GM12864 (cell line): ENCODE measurements at regions not wholly inside any gene's neighbourhood (a gene's known extent, or its start where the extent isn't known, plus 50 kb on each side); places are given as distances from the start of the nearest gene placed in this dataset.

Experiments
- DNase-seq: peaks from one replicate; pipeline ENCODE4 v3.0.0-alpha.2; 2011; ENCODE audit warnings: low read depth
- H3K4me3 ChIP-seq: 2 replicates; pipeline ENCODE4 v1.5.1; 2011; ENCODE audit warnings: mild to moderate bottlenecking, low read depth, low read length, control low read depth
- TF ChIP-seq, protein P1 (sequence below): IDR thresholded peaks from 2 replicates; pipeline ENCODE4 v1.5.1; 2011; ENCODE audit warnings: low read depth, mild to moderate bottlenecking, moderate library complexity, low read length, control low read depth, inconsistent platforms; ENCODE audit errors: missing control alignments

- no peak overlapping the region for H3K4me3 ChIP-seq
- DNase-seq: no peak
- TF ChIP-seq, protein P1, sequence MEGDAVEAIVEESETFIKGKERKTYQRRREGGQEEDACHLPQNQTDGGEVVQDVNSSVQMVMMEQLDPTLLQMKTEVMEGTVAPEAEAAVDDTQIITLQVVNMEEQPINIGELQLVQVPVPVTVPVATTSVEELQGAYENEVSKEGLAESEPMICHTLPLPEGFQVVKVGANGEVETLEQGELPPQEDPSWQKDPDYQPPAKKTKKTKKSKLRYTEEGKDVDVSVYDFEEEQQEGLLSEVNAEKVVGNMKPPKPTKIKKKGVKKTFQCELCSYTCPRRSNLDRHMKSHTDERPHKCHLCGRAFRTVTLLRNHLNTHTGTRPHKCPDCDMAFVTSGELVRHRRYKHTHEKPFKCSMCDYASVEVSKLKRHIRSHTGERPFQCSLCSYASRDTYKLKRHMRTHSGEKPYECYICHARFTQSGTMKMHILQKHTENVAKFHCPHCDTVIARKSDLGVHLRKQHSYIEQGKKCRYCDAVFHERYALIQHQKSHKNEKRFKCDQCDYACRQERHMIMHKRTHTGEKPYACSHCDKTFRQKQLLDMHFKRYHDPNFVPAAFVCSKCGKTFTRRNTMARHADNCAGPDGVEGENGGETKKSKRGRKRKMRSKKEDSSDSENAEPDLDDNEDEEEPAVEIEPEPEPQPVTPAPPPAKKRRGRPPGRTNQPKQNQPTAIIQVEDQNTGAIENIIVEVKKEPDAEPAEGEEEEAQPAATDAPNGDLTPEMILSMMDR: no peak
These were observed 368.8 kb downstream of the RPRM start for GRCh38 chr2:153109793-153110192.

DNA sequence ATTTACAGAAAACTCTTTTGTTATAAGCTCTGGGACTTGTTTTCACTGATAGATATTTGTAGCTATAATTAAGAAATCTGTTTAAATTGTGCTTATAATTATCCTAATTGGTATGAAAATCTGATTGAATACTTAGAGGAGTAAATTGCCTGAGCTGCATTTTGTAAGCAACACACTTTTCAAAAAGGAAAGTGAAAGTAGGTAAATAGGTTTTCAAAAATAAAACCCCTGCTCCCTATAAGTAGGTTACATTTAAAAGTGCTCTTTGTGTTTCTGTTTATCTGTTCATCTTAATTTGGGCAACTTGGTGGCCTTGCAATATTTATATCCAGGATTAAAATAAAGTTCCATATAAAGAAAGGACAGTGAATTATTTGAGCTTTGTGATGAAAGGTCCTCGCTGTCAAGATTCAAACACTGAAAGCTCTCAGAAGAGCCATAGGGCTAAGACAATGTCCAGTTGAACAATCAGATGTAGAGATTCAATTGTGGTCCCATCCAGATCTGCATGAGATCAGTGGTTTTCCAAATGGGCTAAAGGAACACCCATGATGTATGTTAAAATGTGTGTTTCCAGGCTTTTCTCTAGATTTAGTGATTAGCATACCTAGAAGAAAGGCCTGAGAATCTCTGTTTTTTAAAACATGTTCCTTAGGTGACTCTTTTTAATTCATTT lies 371.6 kb downstream of the RPRM start:
- TF ChIP-seq, protein P1: no peak
- no peak for DNase-seq
- no peak overlapping the region for H3K4me3 ChIP-seq

GRCh38 chr2:153105829-153106578 lies 372.6 kb downstream of the RPRM start:
- no peak for DNase-seq
- TF ChIP-seq, protein P1: no peak

DNA sequence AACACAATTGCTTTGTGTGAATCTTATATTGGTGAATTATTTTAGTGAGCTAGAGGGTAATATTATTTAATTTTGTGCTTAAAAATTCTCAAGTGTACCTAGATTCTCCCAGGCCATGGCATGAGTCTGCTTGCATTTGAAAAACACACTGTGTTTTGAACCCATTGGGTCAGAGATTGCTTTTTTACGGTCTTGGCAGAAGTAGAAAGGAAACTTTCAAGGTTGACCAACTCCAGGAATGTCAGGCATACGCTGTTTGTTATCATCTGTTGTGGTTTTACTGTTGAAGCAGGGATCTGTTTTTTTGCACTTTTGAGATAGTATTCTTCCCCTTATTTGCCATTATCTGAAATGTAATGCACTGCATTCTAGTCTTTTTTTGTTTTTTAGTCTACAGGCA lies 377.4 kb downstream of the RPRM start:
- no peak overlapping the region for H3K4me3 ChIP-seq
- no peak for DNase-seq
- TF ChIP-seq, protein P1: no peak

More at GRCh38 chr2:153105829-153106578, 372.6 kb downstream of the RPRM start:
- no peak overlapping the region for H3K4me3 ChIP-seq

- no peak overlapping the region for H3K4me3 ChIP-seq
- no peak for DNase-seq
- TF ChIP-seq, protein P1: no peak
These were observed 378.4 kb downstream of the RPRM start for GRCh38 chr2:153100151-153100550.

DNA sequence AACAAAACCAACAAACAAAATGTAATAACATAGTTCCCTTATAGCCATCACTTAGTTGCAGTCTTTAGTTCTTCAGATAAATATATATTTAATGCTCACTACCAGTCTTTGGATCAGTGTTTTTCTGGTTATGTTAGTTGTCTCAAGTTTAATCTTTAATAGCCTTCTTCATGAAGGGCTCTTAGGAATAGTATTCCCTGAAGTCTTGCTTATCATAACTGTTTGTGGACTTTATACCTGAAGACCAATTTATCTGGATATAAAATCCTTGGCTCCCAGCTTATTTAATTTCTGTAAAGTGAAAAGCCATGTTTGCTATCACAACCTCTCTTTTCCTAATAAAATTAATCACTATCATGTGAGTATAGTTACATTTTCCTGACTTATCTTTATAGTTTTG lies 379.7 kb downstream of the ARL6IP6 start:
- H3K4me3 ChIP-seq: no peak overlapping the region
- TF ChIP-seq, protein P1: no peak
- DNase-seq: no peak
